ENCODE measurements at regions not wholly inside any gene's neighbourhood (a gene's known extent, or its start where the extent isn't known, plus 50 kb on each side); places are given as distances from the start of the nearest gene placed in this dataset.
"Not testable (repeated sequence)": the region's sequence is repeated elsewhere in the genome, so short reads cannot be mapped to it uniquely, and the experiment has no call there.

DNA sequence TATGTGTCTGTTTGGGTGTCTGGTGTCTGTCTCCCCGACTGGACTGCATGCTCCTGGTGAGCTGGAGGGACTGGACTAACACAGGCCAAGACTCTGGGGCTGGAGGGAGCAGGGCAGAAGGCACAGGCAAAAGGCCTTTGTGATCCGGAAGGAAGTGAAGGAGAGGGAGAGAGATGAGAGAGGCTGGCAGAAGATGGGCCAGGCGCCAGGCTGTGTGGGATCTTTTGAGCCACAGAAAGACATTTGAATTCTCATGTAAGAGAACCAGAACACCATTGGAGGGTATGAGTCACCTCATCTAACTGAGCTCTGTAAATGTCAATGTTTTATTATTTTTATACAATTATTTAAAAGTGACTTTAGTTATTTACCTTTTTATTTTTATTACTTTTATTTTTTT lies 152.3 kb upstream of the CCZ1B start:
- H3K9me3 ChIP-seq; H3K27me3 ChIP-seq; intact Hi-C loops (cut with DNase I); H3K36me3 ChIP-seq; H3K4me1 ChIP-seq; DNase-seq; H3K4me3 ChIP-seq; H3K27ac ChIP-seq; ATAC-seq: not testable (repeated sequence)

- intact Hi-C loops (cut with DNase I); H3K4me3 ChIP-seq; H3K9me3 ChIP-seq; H3K4me1 ChIP-seq; H3K36me3 ChIP-seq; H3K27ac ChIP-seq; ATAC-seq; H3K27me3 ChIP-seq; DNase-seq: not testable (repeated sequence)
These were observed 153.4 kb upstream of the CCZ1B start for GRCh38 chr7:6979456-6979855.

DNA sequence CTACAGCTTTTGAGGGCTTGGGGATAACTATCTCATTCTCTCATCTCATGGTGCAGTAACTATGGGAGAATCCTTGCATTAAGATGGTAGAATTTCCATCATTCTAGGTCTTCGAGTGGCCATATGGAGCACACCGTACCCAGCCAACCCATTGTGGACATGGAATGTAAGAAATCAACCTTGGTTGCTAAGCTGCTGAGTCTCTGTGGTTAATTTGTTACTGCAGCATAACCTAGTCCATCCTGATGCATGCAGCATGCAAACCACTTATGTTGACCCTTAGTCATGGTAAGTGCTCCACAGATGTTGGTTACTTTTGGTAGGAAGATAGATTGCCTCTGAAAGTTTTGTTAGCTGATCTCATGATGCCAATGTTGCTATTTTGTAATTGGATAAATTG lies 156.3 kb upstream of the CCZ1B start:
- ATAC-seq; H3K9me3 ChIP-seq; intact Hi-C loops (cut with DNase I); H3K4me3 ChIP-seq; H3K27me3 ChIP-seq; H3K27ac ChIP-seq; H3K36me3 ChIP-seq; DNase-seq; H3K4me1 ChIP-seq: not testable (repeated sequence)

DNA sequence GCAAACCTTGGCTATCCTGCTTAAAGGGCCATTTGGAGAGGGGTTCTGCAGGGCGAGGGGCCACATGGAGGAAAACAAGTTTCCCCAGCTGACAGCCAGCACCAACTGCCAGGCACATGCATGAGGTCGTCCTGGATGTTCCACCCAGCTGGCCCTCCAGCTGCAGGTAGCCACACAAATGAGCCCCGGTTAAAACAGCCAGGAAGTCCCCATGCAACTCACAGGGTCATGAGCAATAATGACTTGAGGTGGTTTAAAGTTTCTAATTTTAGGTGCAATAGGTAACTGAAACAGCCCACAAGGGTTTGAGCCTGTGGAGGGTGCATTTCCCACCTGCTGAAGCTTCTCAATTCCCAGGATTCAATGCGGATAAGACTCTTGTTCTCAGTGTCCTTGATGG lies 160.8 kb upstream of the CCZ1B start:
- H3K4me1 ChIP-seq; H3K9me3 ChIP-seq; ATAC-seq; DNase-seq; H3K27me3 ChIP-seq; H3K27ac ChIP-seq; H3K36me3 ChIP-seq; H3K4me3 ChIP-seq; intact Hi-C loops (cut with DNase I): not testable (repeated sequence)

DNA sequence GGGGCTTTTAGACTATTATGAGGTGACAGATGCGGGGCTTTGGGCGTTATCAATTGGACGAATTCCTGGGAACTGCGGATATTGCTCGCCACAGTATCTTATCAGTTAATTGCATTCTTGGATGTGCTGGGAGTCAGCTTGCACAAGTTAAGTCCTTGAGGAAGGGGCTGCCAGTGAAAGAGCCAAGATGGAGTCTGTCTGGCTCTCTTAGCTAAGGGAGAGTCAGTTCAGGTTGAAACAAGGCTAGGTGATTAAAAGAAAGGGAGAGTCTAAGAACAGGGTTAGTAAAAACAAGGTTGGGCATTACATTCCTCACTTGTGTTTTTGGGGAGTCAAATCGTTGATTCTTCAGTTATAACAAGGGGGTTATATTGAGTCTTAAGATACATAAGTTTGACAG lies 162.5 kb upstream of the CCZ1B start:
- DNase-seq; H3K27ac ChIP-seq; H3K4me3 ChIP-seq; ATAC-seq; H3K36me3 ChIP-seq; intact Hi-C loops (cut with DNase I); H3K4me1 ChIP-seq; H3K27me3 ChIP-seq; H3K9me3 ChIP-seq: not testable (repeated sequence)

GRCh38 chr7:6989968-6990367 lies 163.9 kb upstream of the CCZ1B start:
- H3K9me3 ChIP-seq; H3K27me3 ChIP-seq; intact Hi-C loops (cut with DNase I); H3K36me3 ChIP-seq; H3K4me3 ChIP-seq; H3K4me1 ChIP-seq; H3K27ac ChIP-seq; DNase-seq; ATAC-seq: not testable (repeated sequence)

GRCh38 chr7:6990426-6991152 lies 164.5 kb upstream of the CCZ1B start:
- H3K27ac ChIP-seq; ATAC-seq; H3K4me1 ChIP-seq; DNase-seq; intact Hi-C loops (cut with DNase I); H3K4me3 ChIP-seq; H3K36me3 ChIP-seq; H3K9me3 ChIP-seq; H3K27me3 ChIP-seq: not testable (repeated sequence)

DNA sequence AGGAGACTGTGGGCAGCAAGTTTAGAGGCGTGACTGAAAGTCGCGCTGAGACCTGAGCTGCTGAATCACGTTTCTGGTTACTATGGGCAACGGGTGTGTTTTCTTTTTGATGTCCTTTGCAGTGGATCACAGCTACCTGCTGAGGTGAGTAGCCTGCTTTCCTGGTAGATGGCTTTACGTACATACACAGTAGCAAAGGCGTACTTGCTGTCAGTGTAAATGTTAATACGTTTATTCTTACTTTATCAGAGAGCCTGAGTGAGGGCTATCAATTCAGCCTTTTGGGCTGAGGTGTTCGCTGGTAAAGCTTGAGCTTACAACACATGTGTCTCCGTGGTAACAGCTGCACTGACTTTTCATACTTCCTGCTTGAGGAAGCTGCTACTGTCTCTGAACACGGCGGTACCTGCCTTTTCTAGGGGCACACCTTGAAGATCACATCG lies 165.1 kb upstream of the CCZ1B start:
- ATAC-seq; intact Hi-C loops (cut with DNase I); H3K4me1 ChIP-seq; H3K9me3 ChIP-seq; H3K27me3 ChIP-seq; H3K36me3 ChIP-seq; H3K4me3 ChIP-seq: not testable (repeated sequence)
- peak overlapping the region in 1 of 2 donors; percentile 13 for H3K27ac ChIP-seq
- DNase-seq, result peak in 2 of 4 donors; percentile 18 to 70

DNA sequence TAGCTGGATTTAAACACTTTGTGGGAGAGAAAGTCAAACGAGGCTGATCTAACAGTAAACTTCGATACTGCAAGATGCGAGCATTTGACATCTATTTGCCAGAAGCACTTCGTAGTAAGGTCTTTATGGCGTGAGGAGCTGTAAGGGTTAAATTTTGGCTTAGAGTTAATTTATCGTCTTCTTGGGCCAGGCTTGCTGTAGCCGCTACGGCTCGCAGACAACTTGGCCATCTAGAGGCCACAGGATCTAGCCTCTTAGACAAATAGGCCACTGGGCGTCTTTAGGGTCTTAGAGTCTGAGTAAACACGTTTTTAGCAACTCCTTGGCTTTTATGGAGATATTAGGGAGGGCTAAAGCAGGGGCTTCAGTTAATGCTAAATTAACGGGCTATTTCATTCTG lies 165.6 kb upstream of the CCZ1B start:
- H3K36me3 ChIP-seq; H3K4me1 ChIP-seq; H3K9me3 ChIP-seq; H3K27ac ChIP-seq; H3K27me3 ChIP-seq; H3K4me3 ChIP-seq; ATAC-seq; intact Hi-C loops (cut with DNase I): not testable (repeated sequence)
- DNase-seq, result peak in 2 of 4 donors; percentile 7 to 15

DNA sequence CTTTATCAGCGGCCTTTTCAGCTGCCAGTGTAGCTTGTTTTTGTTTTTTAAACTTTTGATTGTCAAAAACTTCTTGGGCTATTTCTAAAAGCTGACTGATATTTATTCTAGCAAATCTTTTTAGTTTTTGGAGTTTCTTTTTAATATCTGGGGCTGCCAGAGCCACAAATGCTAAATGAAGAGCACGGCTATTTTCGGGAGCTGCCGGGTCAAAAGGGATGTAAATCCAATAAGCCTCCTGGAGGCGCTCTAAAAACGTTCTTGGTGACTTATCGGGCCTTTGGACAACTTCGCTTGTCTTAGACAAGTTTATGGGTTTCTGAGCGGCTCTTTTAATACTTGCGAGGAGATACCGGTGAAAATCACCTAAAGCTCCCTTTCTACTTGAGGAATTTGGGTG lies 166.1 kb upstream of the CCZ1B start:
- H3K27ac ChIP-seq; H3K4me1 ChIP-seq; H3K4me3 ChIP-seq; H3K36me3 ChIP-seq; H3K27me3 ChIP-seq; H3K9me3 ChIP-seq; intact Hi-C loops (cut with DNase I); ATAC-seq: not testable (repeated sequence)
- peak in 1 of 4 donors; percentile 42 for DNase-seq

DNA sequence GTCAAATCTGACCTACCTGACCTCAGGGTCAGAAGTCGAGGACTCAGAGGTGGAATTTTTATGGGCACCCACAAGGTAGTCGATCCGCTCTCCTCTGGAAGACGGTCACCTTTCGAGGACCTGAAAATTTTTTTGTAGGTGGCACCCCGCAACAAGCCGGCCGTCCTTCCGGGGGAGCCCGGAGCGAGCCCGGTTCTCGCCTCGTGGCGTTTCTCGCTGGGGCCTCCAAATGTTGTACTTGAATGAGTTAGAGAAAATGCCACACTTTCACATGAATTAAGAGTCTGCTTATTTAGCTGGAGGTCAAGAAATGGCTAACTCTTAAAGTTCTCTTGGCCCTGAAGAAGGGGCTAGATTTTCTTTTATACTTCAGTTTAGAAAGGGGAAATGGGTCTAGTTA lies 169.0 kb upstream of the CCZ1B start:
- DNase-seq, result peak in 1 of 4 donors; percentile 55

GRCh38 chr7:6995493-6996289 lies 169.6 kb upstream of the CCZ1B start:
- peaks cover 0 to 14% of the 10 kb centered on the region in 2 donors for H3K9me3 ChIP-seq
- H3K27ac ChIP-seq; intact Hi-C loops (cut with DNase I); ATAC-seq; H3K4me1 ChIP-seq; DNase-seq; H3K4me3 ChIP-seq; H3K36me3 ChIP-seq; H3K27me3 ChIP-seq: not testable (repeated sequence)

More for the DNA sequence above, 169.0 kb upstream of the CCZ1B start:
- H3K27ac ChIP-seq; intact Hi-C loops (cut with DNase I); ATAC-seq; H3K4me1 ChIP-seq; H3K27me3 ChIP-seq; H3K36me3 ChIP-seq; H3K4me3 ChIP-seq: not testable (repeated sequence)
- H3K9me3 ChIP-seq, result peaks cover 0 to 12% of the 10 kb centered on the region in 2 donors

- peaks cover 0 to 14% of the 10 kb centered on the region in 2 donors for H3K9me3 ChIP-seq
These were observed 173.1 kb upstream of the CCZ1B start for GRCh38 chr7:6999067-6999666.

More at GRCh38 chr7:6999067-6999666, 173.1 kb upstream of the CCZ1B start:
- ATAC-seq; H3K4me1 ChIP-seq; intact Hi-C loops (cut with DNase I); H3K4me3 ChIP-seq; DNase-seq; H3K27me3 ChIP-seq; H3K36me3 ChIP-seq; H3K27ac ChIP-seq: not testable (repeated sequence)
